ENCODE measurements at regions not wholly inside any gene's neighbourhood (a gene's known extent, or its start where the extent isn't known, plus 50 kb on each side); places are given as distances from the start of the nearest gene placed in this dataset.

DNA sequence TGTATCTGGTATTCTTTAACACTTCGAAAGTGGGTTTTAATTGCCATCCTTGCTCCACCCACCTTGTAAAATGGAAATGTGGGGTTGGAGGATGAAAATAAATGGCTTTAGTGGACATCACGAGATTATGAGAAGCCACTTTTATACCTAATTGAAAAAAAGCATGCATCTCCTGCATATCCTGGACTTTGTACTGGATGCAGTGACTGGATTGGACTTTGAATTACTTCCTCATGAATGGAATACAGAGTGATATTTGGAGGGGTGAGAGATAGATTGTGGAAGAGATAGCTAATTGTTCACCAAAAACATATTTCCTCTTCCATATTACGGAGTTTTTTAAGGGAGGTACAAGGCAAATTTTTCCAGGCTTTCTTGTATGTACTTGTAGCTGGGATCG lies 813.0 kb downstream of the TENT5A start:
- TF ChIP-seq, protein P1, sequence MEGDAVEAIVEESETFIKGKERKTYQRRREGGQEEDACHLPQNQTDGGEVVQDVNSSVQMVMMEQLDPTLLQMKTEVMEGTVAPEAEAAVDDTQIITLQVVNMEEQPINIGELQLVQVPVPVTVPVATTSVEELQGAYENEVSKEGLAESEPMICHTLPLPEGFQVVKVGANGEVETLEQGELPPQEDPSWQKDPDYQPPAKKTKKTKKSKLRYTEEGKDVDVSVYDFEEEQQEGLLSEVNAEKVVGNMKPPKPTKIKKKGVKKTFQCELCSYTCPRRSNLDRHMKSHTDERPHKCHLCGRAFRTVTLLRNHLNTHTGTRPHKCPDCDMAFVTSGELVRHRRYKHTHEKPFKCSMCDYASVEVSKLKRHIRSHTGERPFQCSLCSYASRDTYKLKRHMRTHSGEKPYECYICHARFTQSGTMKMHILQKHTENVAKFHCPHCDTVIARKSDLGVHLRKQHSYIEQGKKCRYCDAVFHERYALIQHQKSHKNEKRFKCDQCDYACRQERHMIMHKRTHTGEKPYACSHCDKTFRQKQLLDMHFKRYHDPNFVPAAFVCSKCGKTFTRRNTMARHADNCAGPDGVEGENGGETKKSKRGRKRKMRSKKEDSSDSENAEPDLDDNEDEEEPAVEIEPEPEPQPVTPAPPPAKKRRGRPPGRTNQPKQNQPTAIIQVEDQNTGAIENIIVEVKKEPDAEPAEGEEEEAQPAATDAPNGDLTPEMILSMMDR (IDR thresholded peaks at IDR 0.05) = no peak
- TF ChIP-seq, protein P2, sequence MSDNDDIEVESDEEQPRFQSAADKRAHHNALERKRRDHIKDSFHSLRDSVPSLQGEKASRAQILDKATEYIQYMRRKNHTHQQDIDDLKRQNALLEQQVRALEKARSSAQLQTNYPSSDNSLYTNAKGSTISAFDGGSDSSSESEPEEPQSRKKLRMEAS (IDR thresholded peaks at IDR 0.05; ENCODE audit: low read depth) = no peak
